ENCODE measurements at regions not wholly inside any gene's neighbourhood (a gene's known extent, or its start where the extent isn't known, plus 50 kb on each side); places are given as distances from the start of the nearest gene placed in this dataset.
"Not testable (repeated sequence)": the region's sequence is repeated elsewhere in the genome, so short reads cannot be mapped to it uniquely, and the experiment has no call there.

DNA sequence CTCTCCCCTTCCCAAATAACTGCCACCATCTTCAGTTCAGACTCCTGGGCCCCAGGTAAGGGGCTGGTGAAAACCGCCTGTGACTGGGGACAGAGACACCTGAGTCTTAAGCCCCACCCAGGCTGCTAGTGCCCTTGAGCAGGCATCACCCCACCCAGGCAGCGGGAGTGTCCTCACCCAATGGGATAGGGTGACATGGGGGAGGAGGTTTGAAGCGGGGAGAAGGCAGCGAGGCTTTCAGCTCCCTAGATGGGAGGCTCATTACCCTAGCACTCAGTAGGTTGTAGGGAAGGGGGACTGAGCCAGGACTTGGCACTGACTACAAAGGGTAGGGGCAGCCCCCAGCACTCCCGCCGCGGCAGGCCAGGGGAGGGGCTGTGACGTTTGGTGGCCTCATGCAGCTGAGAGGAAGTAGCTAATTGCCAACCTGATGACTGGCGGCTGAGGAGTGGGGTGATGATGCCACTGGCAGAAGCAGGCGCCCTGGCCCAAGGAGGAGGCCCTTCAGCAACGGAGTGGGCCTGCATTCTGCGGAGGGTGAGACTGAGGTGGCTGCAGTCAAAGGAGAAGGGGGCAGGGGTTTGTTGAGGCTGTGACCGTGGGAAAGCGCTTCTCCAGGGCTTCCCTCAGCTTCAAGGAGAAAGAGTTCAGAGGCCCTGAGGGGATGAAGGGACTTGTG, 126.9 kb downstream of the MRPL14 start:
- peaks cover 0 to 23% (median 20%) of the 10 kb centered on the region in 4 donors for H3K4me1 ChIP-seq
- H3K4me3 ChIP-seq: no peak overlapping the region
- no peaks in the 10 kb centered on the region for H3K9me3 ChIP-seq
- no peak for DNase-seq
- no peaks in the 10 kb centered on the region for H3K36me3 ChIP-seq
- no peak overlapping the region for H3K27ac ChIP-seq
- intact Hi-C loops (cut with DNase I): loop anchor here (5.0 kb wide), 2 partner anchors 77 to 228 kb away; partner anchors contain the start of gene VEGFA
- WGBS, 2 donors: 21 to 47% methylated on average over 14 of the region's 14 CpGs
- H3K27me3 ChIP-seq: peaks cover 4 to 27% (median 20%) of the 10 kb centered on the region in 3 donors
- TF ChIP-seq CTCF (IDR thresholded peaks at IDR 0.05): no peak
- TF ChIP-seq POLR2AphosphoS5 (IDR thresholded peaks at IDR 0.05): no peak
- TF ChIP-seq EP300 (IDR thresholded peaks at IDR 0.05): no peak
- no peak for TF ChIP-seq POLR2A (IDR thresholded peaks at IDR 0.05)

- H3K27ac ChIP-seq: no peak overlapping the region
- DNase-seq: peak; percentile 33
- H3K36me3 ChIP-seq: no peaks in the 10 kb centered on the region
- intact Hi-C loops (cut with DNase I): loop anchor here (5.0 kb wide), 2 partner anchors 78 to 227 kb away; partner anchors contain the start of gene VEGFA
- H3K4me3 ChIP-seq: no peak overlapping the region
- peaks cover 0 to 20% (median 18%) of the 10 kb centered on the region in 4 donors for H3K4me1 ChIP-seq
- H3K27me3 ChIP-seq: peaks cover 4 to 27% (median 20%) of the 10 kb centered on the region in 3 donors
- TF ChIP-seq POLR2AphosphoS5 (IDR thresholded peaks at IDR 0.05) (no peak), EP300 (IDR thresholded peaks at IDR 0.05) (no peak), CTCF (IDR thresholded peaks at IDR 0.05) (no peak), POLR2A (IDR thresholded peaks at IDR 0.05) (no peak)
- H3K9me3 ChIP-seq: no peaks in the 10 kb centered on the region
- WGBS, 2 donors: 91 to 93% methylated on average over 4 of the region's 4 CpGs
These were observed 127.6 kb downstream of the MRPL14 start for GRCh38 chr6:43999628-44000027.

DNA sequence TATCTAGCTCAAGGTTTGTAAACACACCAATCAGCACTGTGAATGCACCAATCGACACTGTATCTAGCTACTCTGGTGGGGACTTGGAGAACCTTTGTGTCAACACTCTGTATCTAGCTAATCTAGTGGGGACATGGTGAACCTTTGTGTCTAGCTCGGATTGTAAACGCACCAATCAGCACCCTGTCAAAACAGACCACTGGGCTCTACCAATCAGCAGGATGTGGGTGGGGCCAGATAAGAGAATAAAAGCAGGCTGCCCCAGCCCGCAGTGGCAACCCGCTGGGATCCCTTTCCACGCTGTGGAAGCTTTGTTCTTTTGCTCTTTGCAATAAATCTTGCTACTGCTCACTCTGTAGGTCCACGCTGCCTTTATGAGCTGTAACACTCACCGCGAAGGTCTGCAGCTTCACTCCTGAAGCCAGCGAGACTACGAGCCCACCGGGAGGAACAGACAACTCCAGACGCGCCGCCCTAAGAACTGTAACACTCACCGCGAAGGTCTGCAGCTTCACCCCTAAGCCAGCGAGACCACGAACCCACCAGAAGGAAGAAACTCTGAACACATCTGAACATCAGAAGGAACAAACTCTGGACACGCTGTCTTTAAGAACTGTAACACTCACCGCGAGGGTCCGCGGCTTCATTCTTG, 128.5 kb downstream of the MRPL14 start:
- H3K4me3 ChIP-seq; H3K9me3 ChIP-seq; H3K27ac ChIP-seq; H3K36me3 ChIP-seq; intact Hi-C loops (cut with DNase I): not testable (repeated sequence)
- peaks cover 0 to 20% (median 17%) of the 10 kb centered on the region in 4 donors for H3K4me1 ChIP-seq
- DNase-seq: peak; percentile 13
- 90 to 93% methylated on average over 24 of the region's 24 CpGs for WGBS, 2 donors
- peaks cover 4 to 27% (median 20%) of the 10 kb centered on the region in 3 donors for H3K27me3 ChIP-seq

DNA sequence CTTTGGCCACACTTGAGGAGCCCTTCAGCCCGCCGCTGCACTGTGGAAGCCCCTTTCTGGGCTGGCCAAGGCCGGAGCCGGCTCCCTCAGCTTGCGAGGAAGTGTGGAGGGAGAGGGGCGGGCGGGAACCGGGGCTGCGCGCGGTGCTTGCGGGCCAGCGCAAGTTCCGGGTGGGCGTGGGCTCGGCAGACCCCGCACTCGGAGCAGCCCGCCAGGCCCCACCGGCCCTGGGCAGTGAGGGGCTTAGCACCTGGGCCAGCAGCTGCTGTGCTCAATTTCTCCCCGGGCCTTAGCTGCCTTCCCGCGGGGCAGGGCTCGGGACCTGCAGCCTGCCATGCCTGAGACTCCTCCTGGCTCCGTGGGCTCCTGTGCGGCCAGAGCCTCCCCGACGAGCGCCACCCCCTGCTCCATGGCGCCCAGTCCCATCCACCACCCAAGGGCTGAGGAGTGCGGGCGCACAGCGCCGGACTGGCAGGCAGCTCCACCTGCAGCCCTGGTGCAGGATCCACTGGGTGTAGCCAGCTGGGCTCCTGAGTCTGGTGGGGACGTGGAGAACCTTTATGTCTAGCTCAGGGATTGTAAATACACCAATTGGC, 129.2 kb downstream of the MRPL14 start:
- peaks cover 4 to 21% (median 14%) of the 10 kb centered on the region in 3 donors for H3K27me3 ChIP-seq
- DNase-seq: peak; percentile 47
- 94 to 97% methylated on average over 35 of the region's 35 CpGs for WGBS, 2 donors
- H3K36me3 ChIP-seq; H3K9me3 ChIP-seq; H3K27ac ChIP-seq; intact Hi-C loops (cut with DNase I); H3K4me3 ChIP-seq: not testable (repeated sequence)
- H3K4me1 ChIP-seq: peaks cover 0 to 19% (median 15%) of the 10 kb centered on the region in 4 donors

DNA sequence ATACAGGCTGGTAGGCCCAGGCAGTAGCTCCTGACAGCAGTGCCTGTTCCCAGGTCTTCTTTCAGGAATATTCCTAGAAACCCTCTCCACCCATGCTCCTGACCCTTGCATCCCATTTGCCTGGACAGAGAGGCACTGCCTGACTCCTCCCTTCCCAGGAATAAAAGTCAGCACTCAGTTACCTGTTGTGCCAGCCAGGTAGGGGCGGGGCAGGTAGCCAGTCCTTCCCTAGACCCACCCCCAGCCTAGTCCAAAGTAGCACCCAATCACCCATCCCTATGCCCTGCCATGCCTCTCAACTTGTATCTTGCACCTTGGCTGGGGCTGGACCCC, 129.9 kb downstream of the MRPL14 start:
- Histone ChIP-seq H3K4me1 (peaks cover 0 to 11% (median 7%) of the 10 kb centered on the region in 4 donors), H3K27me3 (peaks cover 0 to 13% (median 7%) of the 10 kb centered on the region in 3 donors), H3K4me3 (no peak overlapping the region), H3K27ac (peak overlapping the region in 1 of 4 donors; percentile 71), H3K36me3 (no peaks in the 10 kb centered on the region), H3K9me3 (no peaks in the 10 kb centered on the region)
- intact Hi-C loops (cut with DNase I): no loop called here
- no peak for TF ChIP-seq POLR2AphosphoS5 (IDR thresholded peaks at IDR 0.05)
- TF ChIP-seq CTCF (IDR thresholded peaks at IDR 0.05): no peak
- no peak for TF ChIP-seq POLR2A (IDR thresholded peaks at IDR 0.05)
- TF ChIP-seq EP300 (IDR thresholded peaks at IDR 0.05): no peak
- DNase-seq: peak; percentile 33
- 49 to 69% methylated on average over 1 of the region's 1 CpG for WGBS, 2 donors

Data from sigmoid colon (tissue), 6 donors.